NCI-H2227 (cell line): ENCODE measurements at regions not wholly inside any gene's neighbourhood (a gene's known extent, or its start where the extent isn't known, plus 50 kb on each side); places are given as distances from the start of the nearest gene placed in this dataset.
"Not testable (repeated sequence)": the region's sequence is repeated elsewhere in the genome, so short reads cannot be mapped to it uniquely, and the experiment has no call there.

ENCODE experiments used
- DNase-seq: peaks from one replicate; lab custom pipeline; 2025; ENCODE audit not compliant: unreplicated experiment; lab: John Stamatoyannopoulos, UW

DNA sequence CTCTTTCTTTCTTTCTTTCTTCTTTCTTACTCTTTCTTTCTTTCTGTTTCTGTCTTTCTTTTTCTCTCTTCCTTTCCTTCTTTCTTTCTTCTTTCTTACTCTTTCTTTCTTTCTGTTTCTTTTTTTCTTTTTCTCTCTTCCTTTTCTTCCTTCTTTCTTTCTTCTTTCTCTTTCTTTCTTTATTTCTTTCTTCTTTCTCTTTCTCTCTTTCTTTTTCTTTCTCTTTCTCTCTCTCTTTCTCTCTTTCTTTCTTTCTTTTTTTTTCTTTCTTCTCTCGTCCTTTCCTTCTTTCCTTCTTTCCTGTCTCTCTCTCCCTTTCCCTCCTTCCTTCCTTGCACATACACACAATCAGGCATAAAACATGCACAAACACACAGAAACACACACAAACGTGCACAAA, 79.3 kb upstream of the SHOX start:
- DNase-seq: no peak

DNA sequence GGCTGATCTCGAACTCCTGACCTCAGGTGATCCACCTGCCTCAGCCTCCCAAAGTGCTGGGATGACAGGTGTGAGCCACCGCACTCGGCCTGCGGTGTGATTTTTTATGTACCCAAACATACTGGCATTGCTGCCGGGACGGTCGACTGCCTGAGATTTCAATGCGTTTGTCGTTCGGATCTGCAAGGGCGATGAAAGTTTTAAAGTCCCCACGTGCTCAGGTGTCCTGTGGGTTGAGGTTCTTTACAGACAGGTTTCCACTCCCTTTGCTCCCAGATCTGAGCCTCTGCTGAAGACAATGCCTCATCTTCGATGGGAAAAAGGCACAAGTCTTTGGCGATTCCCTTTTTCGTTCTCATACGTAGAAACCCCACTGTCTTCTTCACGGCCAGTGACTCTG, 78.1 kb upstream of the SHOX start:
- no peak for DNase-seq

DNA sequence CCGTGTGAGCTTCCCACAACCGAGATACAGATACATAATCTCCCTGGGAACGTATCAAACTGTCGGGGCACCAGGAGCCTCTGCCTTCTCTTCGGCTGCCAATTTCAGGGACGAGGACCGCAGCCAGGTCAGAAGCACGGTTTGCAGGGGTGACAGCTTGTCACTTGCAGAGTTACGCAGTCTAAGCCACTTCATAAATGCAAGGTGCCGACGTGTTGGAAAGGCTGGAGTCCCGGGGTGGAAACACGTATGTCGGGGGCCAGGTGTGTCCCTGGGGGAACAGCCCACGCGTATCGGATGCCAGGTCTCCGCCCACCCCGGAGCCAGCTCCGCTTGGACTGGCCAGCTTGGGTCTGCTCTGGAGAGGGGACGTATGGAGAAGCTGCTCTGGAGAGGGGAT, 76.3 kb upstream of the SHOX start:
- DNase-seq: no peak

DNA sequence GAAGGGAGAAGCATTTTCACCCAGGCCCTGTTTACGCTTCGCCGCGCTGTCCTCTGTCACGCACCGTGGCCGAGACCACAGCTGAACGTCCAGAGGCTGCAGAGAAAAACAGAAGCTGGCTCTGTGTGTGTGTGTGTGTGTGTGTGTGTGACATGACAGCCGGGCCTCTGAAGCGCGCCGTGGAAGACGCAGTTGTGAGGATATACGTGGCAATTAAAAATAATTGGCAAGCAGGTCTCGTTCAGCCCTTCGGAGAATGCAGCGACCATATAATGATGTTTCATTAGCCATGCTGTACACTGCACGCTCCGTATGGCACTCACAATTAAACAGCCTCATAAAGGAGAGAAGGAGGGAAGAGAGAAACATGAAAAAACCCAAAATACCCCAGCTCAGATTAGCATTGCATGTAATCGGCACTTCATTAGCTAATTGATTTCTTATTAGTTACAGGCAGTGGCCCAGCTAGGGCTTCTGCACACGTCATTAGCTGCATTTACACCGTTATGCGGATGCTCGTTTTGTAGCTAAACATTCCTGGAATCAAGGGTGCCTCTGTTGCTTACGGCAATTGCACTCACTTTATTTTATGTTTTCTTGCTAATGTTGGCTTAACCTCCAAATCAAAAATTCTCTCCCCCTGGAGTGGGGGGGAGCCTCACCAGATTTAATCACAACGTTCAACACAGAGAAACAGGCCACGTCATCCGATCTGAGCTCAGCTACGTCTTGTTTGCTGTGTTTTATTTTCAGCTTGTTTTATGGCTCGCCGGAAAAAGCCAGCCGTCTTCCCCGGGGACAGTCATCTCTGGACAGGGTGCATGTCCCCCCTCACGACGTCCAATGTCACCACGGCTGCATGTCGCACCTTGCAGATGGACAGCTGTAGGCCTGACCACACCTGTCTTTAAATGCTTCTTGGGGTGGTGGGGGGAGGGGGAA, 74.6 kb upstream of the SHOX start:
- no peak for DNase-seq

DNA sequence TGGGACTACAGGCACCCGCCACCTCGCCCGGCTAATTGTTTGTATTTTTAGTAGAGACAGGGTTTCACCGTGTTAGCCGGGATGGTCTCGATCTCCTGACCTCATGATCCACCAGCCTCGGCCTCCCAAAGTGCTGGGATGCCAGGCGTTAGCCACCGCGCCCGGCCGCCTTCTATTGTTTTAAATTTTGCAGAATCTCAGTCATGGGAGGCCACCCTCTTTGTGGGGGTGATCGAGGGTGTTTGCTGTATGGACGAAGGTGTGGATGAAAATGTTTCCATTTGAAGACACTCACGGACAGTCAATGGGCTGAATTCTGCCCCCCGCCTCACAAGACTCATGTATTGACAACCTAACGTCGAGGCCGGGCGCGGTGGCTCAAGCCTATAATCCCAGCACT, 73.0 kb upstream of the SHOX start:
- not testable (repeated sequence) for DNase-seq

DNA sequence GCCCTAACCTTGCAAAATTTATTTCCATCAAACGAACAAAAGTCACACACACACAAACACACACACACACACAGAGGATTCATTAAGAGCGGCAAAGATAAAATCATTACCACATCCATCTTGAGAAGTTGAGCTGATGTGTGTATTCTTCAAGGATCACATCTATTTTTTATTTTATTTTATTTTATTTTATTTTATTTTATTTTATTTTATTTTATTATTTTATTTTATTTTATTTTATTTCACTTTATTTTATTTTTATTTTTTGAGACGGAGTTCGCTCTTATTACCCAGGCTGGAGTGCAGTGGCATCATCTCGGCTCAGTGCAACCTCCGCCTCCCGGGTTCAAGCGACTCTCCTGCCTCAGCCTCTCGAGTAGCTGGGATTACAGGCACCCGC, 71.3 kb upstream of the SHOX start:
- DNase-seq: not testable (repeated sequence)

DNA sequence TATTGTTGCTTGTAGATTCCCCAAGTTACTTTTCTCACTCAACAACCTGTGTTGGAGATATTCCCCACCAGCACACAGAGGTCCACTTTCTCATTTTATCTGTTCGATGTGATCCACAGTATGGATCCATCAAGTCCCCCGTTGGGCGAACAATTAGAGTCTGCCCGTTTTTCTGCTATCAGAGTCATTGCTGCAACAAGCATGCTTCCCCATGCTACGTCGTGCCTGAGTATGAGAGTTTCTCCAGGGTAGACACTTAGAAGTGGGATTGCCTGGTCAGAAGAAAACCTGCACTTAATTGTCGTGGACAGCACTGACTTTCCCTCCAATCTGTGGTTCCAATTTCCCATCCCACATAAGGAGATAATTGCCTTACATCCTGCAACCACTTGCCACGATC, 62.7 kb upstream of the SHOX start:
- DNase-seq: no peak

DNA sequence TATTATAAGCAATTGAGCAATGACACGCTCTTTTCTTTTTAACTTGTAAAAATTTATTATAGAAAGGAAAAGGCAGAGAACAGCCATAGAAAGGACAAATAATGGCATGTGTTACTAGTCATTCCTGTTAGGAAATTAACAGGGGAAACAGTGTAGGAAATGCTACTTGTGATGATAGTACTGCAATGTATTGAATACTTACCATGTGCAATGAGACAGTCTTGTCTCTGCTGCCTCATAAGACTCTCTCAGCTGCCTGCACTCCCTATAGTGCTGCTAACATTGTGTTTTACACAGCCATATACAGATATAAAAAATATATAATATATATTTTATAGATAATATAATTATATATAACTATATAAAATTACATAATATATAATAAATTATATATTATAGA, 62.3 kb upstream of the SHOX start:
- DNase-seq: no peak

DNA sequence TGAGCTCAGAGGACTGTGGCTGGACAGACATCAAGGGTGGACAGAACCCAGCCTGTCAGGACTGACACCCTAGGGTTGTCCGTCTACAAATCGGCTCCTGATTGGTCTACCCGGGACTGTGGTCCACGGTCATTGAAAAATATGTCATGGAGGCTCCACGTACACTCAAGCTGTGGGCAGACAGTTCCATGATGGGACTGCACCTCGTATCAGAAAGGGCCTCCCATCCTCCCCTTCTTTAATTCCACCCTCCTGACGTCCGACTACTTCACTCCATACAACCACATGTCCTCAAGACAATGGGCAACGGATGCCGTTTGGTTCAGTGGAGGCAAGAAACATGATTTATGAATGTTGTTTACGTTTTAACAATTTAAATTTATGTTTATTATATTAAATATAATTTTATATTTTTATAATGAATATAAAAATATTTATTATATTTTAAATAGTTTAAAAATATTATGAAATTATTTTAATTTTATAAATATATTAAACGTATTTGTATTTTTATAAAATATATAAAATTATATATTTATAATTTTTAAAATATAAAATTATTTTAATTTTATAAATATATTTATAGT, 58.0 kb upstream of the SHOX start:
- DNase-seq: no peak

DNA sequence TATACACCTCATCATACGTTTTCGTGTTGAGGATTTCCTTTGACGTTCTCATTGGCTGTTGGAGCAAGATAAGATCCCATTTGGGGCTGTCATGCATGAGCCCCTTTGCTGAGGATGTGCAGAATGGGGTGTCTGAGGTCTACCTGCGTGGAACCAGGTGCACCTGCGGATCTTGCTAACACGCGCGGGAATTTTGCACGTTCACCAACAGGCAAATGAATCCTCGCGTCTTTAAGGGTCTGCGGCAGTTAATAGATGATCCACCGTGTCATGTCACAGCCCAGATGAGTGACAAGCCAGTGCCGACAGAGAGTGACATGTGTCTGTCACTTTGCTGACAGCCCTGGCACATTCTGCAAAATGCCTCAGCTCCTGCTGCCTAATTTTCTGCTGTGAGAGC, 56.3 kb upstream of the SHOX start:
- no peak for DNase-seq

DNA sequence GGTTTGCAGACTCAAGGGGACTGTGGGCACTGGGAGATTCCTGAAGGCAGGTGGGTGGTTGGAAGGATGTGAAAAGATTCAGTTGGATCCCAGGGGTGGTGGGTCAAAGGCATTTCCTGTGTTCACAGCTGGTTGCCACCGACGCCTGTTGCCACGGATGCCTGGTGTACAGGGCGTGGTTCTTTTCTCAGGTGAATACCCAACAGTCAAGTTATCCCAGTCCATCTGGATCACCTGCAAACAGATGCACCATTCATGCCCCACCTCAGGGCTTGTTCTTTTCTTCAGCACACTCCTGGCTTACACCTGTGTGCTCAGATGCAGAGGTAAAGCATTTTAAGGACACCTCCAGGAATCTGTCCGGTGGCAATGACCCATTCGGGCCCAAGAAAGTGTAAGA, 55.8 kb upstream of the SHOX start:
- no peak for DNase-seq

DNA sequence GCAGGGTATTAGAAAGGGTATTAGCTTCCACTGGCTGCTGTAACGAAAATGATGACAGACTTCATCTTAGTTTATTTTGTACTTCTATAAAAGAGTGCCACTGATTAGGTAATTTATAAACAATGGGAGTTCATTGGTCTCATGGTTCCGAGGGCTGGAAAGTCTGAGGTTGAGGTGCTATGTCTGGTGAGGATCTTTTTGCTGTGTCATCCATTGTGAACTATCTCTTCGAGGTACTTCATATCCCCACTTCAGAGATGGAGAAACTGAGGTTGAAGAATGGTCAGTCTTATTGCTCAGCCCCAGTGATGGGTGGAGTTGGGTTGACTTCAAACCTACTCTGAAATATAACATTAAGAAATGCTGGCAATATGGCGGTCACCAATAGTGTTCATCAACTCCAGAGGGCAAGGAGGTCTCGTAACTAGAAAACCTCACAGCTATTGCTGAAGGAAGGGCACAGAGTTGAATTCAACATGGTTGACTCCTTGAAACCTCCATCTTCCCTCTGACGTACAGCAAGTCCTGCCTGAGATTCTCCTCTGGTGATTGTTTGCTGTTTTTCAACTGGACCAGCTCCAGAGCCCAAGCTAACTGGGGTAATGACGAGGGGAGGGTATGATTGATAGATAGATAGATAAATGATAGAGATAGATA, 53.6 kb upstream of the SHOX start:
- DNase-seq: no peak

DNA sequence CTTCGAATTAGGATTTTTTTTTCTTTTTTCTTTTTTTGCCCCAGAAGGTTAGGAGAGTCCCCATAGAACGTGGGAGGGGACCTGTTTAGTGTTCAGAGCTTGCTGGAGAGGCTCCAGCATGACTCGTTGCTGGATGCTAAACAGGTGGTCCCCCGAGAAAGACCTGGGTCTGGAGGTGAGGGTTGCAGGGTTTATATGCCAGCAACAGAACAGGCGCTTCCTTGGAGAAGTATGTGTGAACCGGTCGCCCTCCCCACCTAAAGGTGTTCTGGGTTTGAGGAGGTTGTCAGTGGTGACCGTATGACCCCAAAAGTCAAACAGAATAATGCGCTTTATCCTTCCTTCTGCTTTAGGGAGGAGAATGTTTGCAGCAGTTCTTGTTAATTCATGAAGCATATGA, 52.1 kb upstream of the SHOX start:
- no peak for DNase-seq

DNA sequence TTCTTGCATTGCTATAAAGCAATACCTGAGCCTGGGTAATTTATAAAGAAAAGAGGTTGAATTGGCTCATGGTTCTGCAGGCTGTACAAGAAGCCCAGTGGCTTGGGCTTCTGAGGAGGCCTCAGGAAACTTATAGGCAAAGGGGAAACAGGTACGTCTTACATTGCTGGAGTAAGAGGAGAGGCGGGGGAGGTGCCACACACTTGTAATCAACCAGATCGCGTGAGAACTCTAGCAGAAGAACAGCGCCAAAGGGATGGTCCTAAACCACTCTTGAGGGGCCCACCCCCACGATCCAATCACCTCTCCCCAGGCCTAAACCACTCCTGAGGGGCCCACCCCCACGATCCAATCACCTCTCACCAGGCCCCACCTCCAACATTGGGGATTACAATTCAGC, 50.6 kb upstream of the SHOX start:
- DNase-seq: no peak
